Glomerular visceral epithelial cell (primary cell): ENCODE measurements at regions not wholly inside any gene's neighbourhood (a gene's known extent, or its start where the extent isn't known, plus 50 kb on each side); places are given as distances from the start of the nearest gene placed in this dataset.
A peak's percentile ranks its signal among the peaks of the same experiment; 100 is the strongest.
"Not testable (repeated sequence)": the region's sequence is repeated elsewhere in the genome, so short reads cannot be mapped to it uniquely, and the experiment has no call there.

ENCODE experiments used
- DNase-seq: peaks from one replicate; pipeline ENCODE4 v3.0.0-alpha.2; 2016; ENCODE audit errors: extremely low spot score

GRCh38 chr6:106800379-106800778, 171.0 kb downstream of the QRSL1 start:
- DNase-seq, result no peak

- DNase-seq, result peak; percentile 95
Observed at GRCh38 chr6:106799031-106799894, 169.9 kb downstream of the QRSL1 start.

GRCh38 chr6:106797186-106797585, 167.8 kb downstream of the QRSL1 start:
- DNase-seq, result no peak

GRCh38 chr6:106796781-106797180, 167.4 kb downstream of the QRSL1 start:
- no peak for DNase-seq

- DNase-seq, result no peak
Observed at GRCh38 chr6:106794129-106794528, 164.8 kb downstream of the QRSL1 start.

- no peak for DNase-seq
Observed at GRCh38 chr6:106792536-106793236, 163.3 kb downstream of the QRSL1 start.

GRCh38 chr6:106790935-106791334, 161.6 kb downstream of the QRSL1 start:
- no peak for DNase-seq

GRCh38 chr6:106790149-106790770, 160.9 kb downstream of the QRSL1 start:
- DNase-seq, result no peak

- DNase-seq, result peak; percentile 34
Observed at GRCh38 chr6:106789428-106790148, 160.2 kb downstream of the QRSL1 start.

- no peak for DNase-seq
Observed at GRCh38 chr6:106788761-106789160, 159.4 kb downstream of the QRSL1 start.

GRCh38 chr6:106787327-106788196, 158.2 kb downstream of the QRSL1 start:
- peak; percentile 79 for DNase-seq

- DNase-seq, result no peak
Observed at GRCh38 chr6:106785298-106785697, 155.9 kb downstream of the QRSL1 start.

- peak; percentile 84 for DNase-seq
Observed at GRCh38 chr6:106783640-106784566, 154.5 kb downstream of the QRSL1 start.

- no peak for DNase-seq
Observed at GRCh38 chr6:106782536-106783285, 153.3 kb downstream of the QRSL1 start.

GRCh38 chr6:106779552-106779951, 150.2 kb downstream of the QRSL1 start:
- DNase-seq, result not testable (repeated sequence)

- DNase-seq, result no peak
Observed at GRCh38 chr6:106778943-106779342, 149.6 kb downstream of the QRSL1 start.

GRCh38 chr6:106773996-106774629, 144.7 kb downstream of the QRSL1 start:
- no peak for DNase-seq

- DNase-seq, result no peak
Observed at GRCh38 chr6:106773522-106773921, 144.1 kb downstream of the QRSL1 start.
